ENCODE measurements at regions not wholly inside any gene's neighbourhood (a gene's known extent, or its start where the extent isn't known, plus 50 kb on each side); places are given as distances from the start of the nearest gene placed in this dataset.

DNA sequence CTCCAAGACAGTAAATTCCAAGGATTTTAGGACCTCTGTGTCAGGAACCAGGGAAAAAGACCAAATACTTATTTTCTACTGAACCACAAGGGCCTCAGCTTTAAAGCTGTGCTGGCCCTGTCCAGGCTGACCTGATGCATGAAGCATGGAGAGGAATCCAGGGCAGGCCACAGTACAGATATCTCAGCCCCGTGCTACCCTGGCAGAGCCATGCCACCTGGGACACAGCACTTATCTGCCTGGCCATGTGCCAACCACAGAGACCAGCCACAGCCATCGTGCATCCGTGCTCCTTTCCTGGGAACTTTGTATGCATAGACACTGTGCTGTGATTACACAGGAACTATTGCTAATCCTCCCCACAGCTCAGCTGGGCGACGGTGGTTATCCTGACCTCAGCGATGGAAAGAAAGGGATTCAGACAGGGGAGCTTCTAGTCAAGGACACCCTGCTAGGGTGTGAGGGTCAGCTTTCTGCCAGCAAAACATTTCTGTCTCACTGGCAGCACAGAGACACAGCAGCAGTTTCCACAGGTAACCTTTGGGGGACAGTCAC is 687.4 kb upstream of the ID2 start:
- TF ChIP-seq, protein P1, sequence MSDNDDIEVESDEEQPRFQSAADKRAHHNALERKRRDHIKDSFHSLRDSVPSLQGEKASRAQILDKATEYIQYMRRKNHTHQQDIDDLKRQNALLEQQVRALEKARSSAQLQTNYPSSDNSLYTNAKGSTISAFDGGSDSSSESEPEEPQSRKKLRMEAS (IDR thresholded peaks at IDR 0.05; ENCODE audit: low read depth, low read length), result no peak
- TF ChIP-seq POLR2A (IDR thresholded peaks at IDR 0.05; ENCODE audit: extremely low read depth, insufficient read length), result no peak

Measured in NB4 (cell line).